ENCODE measurements at regions not wholly inside any gene's neighbourhood (a gene's known extent, or its start where the extent isn't known, plus 50 kb on each side); places are given as distances from the start of the nearest gene placed in this dataset.

DNA sequence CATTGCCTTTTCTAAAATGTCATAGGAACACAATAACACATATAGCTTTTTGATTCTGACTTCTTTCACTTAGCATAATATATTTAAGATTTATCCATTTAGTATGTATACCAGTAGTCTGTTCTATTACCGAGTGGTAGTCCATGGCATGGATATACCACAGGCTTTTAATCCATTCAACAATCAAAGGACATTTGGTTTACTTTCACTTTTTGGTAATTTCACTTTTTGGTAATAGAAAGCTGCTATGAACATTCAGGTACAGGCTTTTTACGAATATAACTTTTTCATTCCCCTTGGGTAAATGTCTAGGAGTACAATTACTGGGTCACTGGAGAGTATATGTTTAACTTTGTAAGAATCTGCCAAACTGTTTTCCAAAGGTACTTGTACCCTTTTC is 100.7 kb upstream of the PRICKLE1 start:
- Histone ChIP-seq H3K27ac (no peak overlapping the region), H3K4me3 (no peak overlapping the region), H3K36me3 (replicated peaks; ENCODE audit: insufficient read depth, low read depth) (no peaks in the 10 kb centered on the region), H3K4me2 (no peak overlapping the region), H3K27me3 (no peaks in the 10 kb centered on the region), H2AFZ (no peak overlapping the region), H3K79me2 (no peaks in the 10 kb centered on the region), H4K20me1 (ENCODE audit: insufficient read depth, poor library complexity, severe bottlenecking) (no peaks in the 10 kb centered on the region), H3K4me1 (ENCODE audit: insufficient read depth) (no peaks in the 10 kb centered on the region), H3K9me3 (ENCODE audit: low read depth) (no peaks in the 10 kb centered on the region), H3K9me2 (replicated peaks; ENCODE audit: insufficient read depth) (no peaks in the 10 kb centered on the region)
- WGBS (ENCODE audit: low lambda C conversion rate, missing lambda C conversion rate): 95% methylated on average over 2 of the region's 2 CpGs
- DNase-seq (ENCODE audit: low spot score): no peak
- TF ChIP-seq, protein P1, sequence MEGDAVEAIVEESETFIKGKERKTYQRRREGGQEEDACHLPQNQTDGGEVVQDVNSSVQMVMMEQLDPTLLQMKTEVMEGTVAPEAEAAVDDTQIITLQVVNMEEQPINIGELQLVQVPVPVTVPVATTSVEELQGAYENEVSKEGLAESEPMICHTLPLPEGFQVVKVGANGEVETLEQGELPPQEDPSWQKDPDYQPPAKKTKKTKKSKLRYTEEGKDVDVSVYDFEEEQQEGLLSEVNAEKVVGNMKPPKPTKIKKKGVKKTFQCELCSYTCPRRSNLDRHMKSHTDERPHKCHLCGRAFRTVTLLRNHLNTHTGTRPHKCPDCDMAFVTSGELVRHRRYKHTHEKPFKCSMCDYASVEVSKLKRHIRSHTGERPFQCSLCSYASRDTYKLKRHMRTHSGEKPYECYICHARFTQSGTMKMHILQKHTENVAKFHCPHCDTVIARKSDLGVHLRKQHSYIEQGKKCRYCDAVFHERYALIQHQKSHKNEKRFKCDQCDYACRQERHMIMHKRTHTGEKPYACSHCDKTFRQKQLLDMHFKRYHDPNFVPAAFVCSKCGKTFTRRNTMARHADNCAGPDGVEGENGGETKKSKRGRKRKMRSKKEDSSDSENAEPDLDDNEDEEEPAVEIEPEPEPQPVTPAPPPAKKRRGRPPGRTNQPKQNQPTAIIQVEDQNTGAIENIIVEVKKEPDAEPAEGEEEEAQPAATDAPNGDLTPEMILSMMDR (IDR thresholded peaks at IDR 0.05; ENCODE audit: poor library complexity): no peak
- TF ChIP-seq EZH2 (IDR thresholded peaks at IDR 0.05; ENCODE audit: borderline replicate concordance): no peak
- no peak for TF ChIP-seq EZH2phosphoT487 (IDR thresholded peaks at IDR 0.05; ENCODE audit: low read depth, severe bottlenecking, unreplicated experiment)

- Histone ChIP-seq H4K20me1 (ENCODE audit: insufficient read depth, poor library complexity, severe bottlenecking) (no peaks in the 10 kb centered on the region), H3K27me3 (no peaks in the 10 kb centered on the region), H3K9me3 (ENCODE audit: low read depth) (no peaks in the 10 kb centered on the region), H3K9me2 (replicated peaks; ENCODE audit: insufficient read depth) (no peaks in the 10 kb centered on the region), H3K4me2 (no peak overlapping the region), H3K27ac (no peak overlapping the region), H3K36me3 (replicated peaks; ENCODE audit: insufficient read depth, low read depth) (no peaks in the 10 kb centered on the region), H3K4me1 (ENCODE audit: insufficient read depth) (no peaks in the 10 kb centered on the region), H2AFZ (no peak overlapping the region), H3K79me2 (no peaks in the 10 kb centered on the region), H3K4me3 (no peak overlapping the region)
- 95% methylated on average over 1 of the region's 1 CpG for WGBS (ENCODE audit: low lambda C conversion rate, missing lambda C conversion rate)
- TF ChIP-seq EZH2phosphoT487 (IDR thresholded peaks at IDR 0.05; ENCODE audit: low read depth, severe bottlenecking, unreplicated experiment): no peak
- TF ChIP-seq, protein P1 (IDR thresholded peaks at IDR 0.05; ENCODE audit: poor library complexity): no peak
- no peak for TF ChIP-seq EZH2 (IDR thresholded peaks at IDR 0.05; ENCODE audit: borderline replicate concordance)
- DNase-seq (ENCODE audit: low spot score): no peak
Measured at GRCh38 chr12:42689699-42690098, 100.2 kb upstream of the PRICKLE1 start.

DNA sequence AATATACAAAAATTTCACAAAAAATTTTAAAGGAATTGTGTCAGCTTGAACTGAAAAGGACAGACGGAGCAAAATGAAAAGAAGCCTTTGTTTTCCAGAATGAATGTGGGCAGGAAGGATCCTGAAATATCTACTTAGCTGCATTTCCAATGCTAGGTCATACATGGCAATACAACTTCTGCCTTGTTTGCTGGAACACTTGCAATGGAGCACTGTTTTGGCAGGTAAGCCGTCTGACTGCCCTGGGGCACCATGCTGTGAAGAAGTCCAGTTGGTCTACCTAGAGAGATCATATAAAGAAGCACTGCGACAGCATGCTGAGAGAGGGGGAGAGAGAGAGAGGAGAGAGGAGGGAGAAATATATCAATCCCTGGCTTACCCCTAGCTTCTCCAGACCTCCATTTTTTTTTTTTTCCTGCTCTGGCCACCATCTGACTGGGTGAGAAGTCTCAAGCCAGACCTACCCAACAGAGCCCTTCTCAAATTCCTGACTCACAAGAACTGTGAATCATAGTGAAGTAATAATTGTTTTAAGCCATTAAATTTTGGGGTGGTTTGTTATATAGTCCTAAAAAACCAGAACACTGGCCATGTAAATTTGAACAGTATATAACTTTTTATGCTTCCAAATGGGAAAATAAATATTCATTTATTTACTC is 97.1 kb upstream of the PRICKLE1 start:
- no peak for TF ChIP-seq EZH2 (IDR thresholded peaks at IDR 0.05; ENCODE audit: borderline replicate concordance)
- no peak for TF ChIP-seq EZH2phosphoT487 (IDR thresholded peaks at IDR 0.05; ENCODE audit: low read depth, severe bottlenecking, unreplicated experiment)
- TF ChIP-seq, protein P1 (IDR thresholded peaks at IDR 0.05; ENCODE audit: poor library complexity): no peak
- Histone ChIP-seq H3K27ac (no peak overlapping the region), H4K20me1 (ENCODE audit: insufficient read depth, poor library complexity, severe bottlenecking) (no peaks in the 10 kb centered on the region), H3K9me2 (replicated peaks; ENCODE audit: insufficient read depth) (no peaks in the 10 kb centered on the region), H3K36me3 (replicated peaks; ENCODE audit: insufficient read depth, low read depth) (no peaks in the 10 kb centered on the region), H3K4me3 (no peak overlapping the region), H3K79me2 (no peaks in the 10 kb centered on the region), H3K4me2 (no peak overlapping the region), H3K4me1 (ENCODE audit: insufficient read depth) (no peaks in the 10 kb centered on the region), H3K27me3 (no peaks in the 10 kb centered on the region), H3K9me3 (ENCODE audit: low read depth) (no peaks in the 10 kb centered on the region), H2AFZ (no peak overlapping the region)
- WGBS (ENCODE audit: low lambda C conversion rate, missing lambda C conversion rate): 90% methylated on average over 3 of the region's 3 CpGs
- DNase-seq (ENCODE audit: low spot score): no peak

- no peak overlapping the region for H2AFZ ChIP-seq
- H3K36me3 ChIP-seq (replicated peaks; ENCODE audit: insufficient read depth, low read depth): no peaks in the 10 kb centered on the region
- TF ChIP-seq EZH2 (IDR thresholded peaks at IDR 0.05; ENCODE audit: borderline replicate concordance) (no peak), EZH2phosphoT487 (IDR thresholded peaks at IDR 0.05; ENCODE audit: low read depth, severe bottlenecking, unreplicated experiment) (no peak)
- TF ChIP-seq, protein P1 (IDR thresholded peaks at IDR 0.05; ENCODE audit: poor library complexity): no peak
- no peaks in the 10 kb centered on the region for H4K20me1 ChIP-seq (ENCODE audit: insufficient read depth, poor library complexity, severe bottlenecking)
- H3K4me1 ChIP-seq (ENCODE audit: insufficient read depth): peaks cover 2% of the 10 kb centered on the region
- no peaks in the 10 kb centered on the region for H3K79me2 ChIP-seq
- DNase-seq (ENCODE audit: low spot score): no peak
- H3K27me3 ChIP-seq: no peaks in the 10 kb centered on the region
- no peak overlapping the region for H3K4me2 ChIP-seq
- no peaks in the 10 kb centered on the region for H3K9me2 ChIP-seq (replicated peaks; ENCODE audit: insufficient read depth)
- H3K4me3 ChIP-seq: no peak overlapping the region
- H3K27ac ChIP-seq: no peak overlapping the region
- 96% methylated on average over 1 of the region's 1 CpG for WGBS (ENCODE audit: low lambda C conversion rate, missing lambda C conversion rate)
- H3K9me3 ChIP-seq (ENCODE audit: low read depth): no peaks in the 10 kb centered on the region
Measured at GRCh38 chr12:42684802-42685071, 95.2 kb upstream of the PRICKLE1 start.
